Breast epithelium (tissue), 4 donors: ENCODE measurements at regions not wholly inside any gene's neighbourhood (a gene's known extent, or its start where the extent isn't known, plus 50 kb on each side); places are given as distances from the start of the nearest gene placed in this dataset.

ENCODE experiments used
- DNase-seq, 2 donors: peaks; one replicate each; pipeline ENCODE4 v3.0.0-alpha.2; 2019; ENCODE audit warnings: low spot score in 2 of 2
- H3K27ac ChIP-seq, 2 donors: fragments of 200-600 bp; sonication (generic) in 1 of 2; one replicate each; pipeline ENCODE4 v1.5.1; 2016 to 2019; ENCODE audit warnings: mild to moderate bottlenecking in 1 of 2
- H3K27me3 ChIP-seq, 2 donors: fragments of 200-600 bp; sonication (generic) in 1 of 2; one replicate each; pipeline versions ENCODE4 v1.5.1 to v1.6.0; 2017 to 2019; ENCODE audit warnings: control low read depth in 1 of 2, mild to moderate bottlenecking in 1 of 2
- H3K36me3 ChIP-seq: fragments of 200-600 bp; one replicate; pipeline ENCODE4 v1.5.1; 2019
- H3K4me1 ChIP-seq, 2 donors: fragments of 200-600 bp; sonication (generic); one replicate each; pipeline ENCODE4 v1.5.1; 2016 to 2019; ENCODE audit warnings: control low read depth in 1 of 2
- H3K4me3 ChIP-seq, 3 donors: fragments of 200-600 bp; sonication (generic); 1 replicate in 2 of 3; 2 replicates in 1 of 3; pipeline ENCODE4 v1.5.1; 2016 to 2019; ENCODE audit warnings: mild to moderate bottlenecking in 3 of 3, moderate library complexity in 2 of 3
- H3K9me3 ChIP-seq, 2 donors: fragments of 200-600 bp; sonication (generic) in 1 of 2; one replicate each; pipeline ENCODE4 v1.5.1; 2016 to 2019; ENCODE audit warnings: control low read depth in 1 of 2
- CTCF ChIP-seq, 3 donors: fragments of 450-650 bp; IDR thresholded peaks; one replicate each; pipeline ENCODE4 v1.5.1; 2016 to 2017; ENCODE audit warnings: antibody characterized with exemption in 3 of 3, mild to moderate bottlenecking in 3 of 3, moderate library complexity in 3 of 3
- POLR2A ChIP-seq: fragments of 450-650 bp; IDR thresholded peaks from one replicate; pipeline ENCODE4 v1.6.1; 2016; ENCODE audit warnings: antibody characterized with exemption, mild to moderate bottlenecking, moderate library complexity
- POLR2AphosphoS5 ChIP-seq, 3 donors: sonication (generic); formaldehyde crosslinking; IDR thresholded peaks; one replicate each; pipeline ENCODE4 v1.6.1; 2017; ENCODE audit warnings: antibody characterized with exemption in 3 of 3
- intact Hi-C: fragments of 100-400 bp; cut with DNase I; formaldehyde crosslinking; loops from one replicate; pipeline ENCODE4 v1.15.1; 2023; ENCODE audit warnings: low total_unique reads

DNA sequence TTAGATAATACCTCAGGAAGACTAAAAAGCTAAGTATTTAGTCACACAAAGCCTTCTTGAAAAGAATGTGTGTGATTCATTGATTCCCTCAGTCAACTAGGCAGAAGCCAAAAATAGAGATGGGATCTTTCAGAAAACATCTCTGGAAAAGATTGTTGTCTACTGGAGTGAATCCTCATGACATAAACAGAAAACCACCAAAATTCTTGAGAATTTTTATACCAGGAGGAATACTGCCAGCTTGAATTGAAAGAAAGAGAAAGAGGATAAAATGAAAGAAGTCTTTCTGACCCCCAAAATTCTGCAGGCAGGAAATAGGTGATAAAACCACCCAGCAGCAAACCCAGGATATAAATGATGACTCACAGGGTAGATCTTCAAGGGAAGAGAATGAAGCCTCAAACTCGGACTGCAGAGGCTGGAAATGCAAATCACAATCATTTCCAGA lies 363.1 kb upstream of the PLSCR5 start:
- no peak for TF ChIP-seq POLR2AphosphoS5 (IDR thresholded peaks at IDR 0.05)
- no peak for TF ChIP-seq CTCF (IDR thresholded peaks at IDR 0.05)
- no peak for TF ChIP-seq POLR2A
- no peak overlapping the region for H3K27ac ChIP-seq
- intact Hi-C loops: no loop called here
- no peaks in the 10 kb centered on the region for H3K27me3 ChIP-seq
- DNase-seq: no peak
- no peaks in the 10 kb centered on the region for H3K36me3 ChIP-seq
- H3K4me1 ChIP-seq: no peaks in the 10 kb centered on the region
- H3K9me3 ChIP-seq: no peaks in the 10 kb centered on the region
- no peak overlapping the region for H3K4me3 ChIP-seq

GRCh38 chr3:146967783-146968182 lies 362.6 kb upstream of the PLSCR5 start:
- H3K4me1 ChIP-seq: no peaks in the 10 kb centered on the region
- H3K27ac ChIP-seq: no peak overlapping the region
- DNase-seq: no peak
- H3K9me3 ChIP-seq: no peaks in the 10 kb centered on the region
- no peak overlapping the region for H3K4me3 ChIP-seq
- no peaks in the 10 kb centered on the region for H3K36me3 ChIP-seq
- H3K27me3 ChIP-seq: no peaks in the 10 kb centered on the region
- no peak for TF ChIP-seq POLR2A
- intact Hi-C loops: no loop called here

GRCh38 chr3:146966124-146966523 lies 361.0 kb upstream of the PLSCR5 start:
- intact Hi-C loops: no loop called here
- TF ChIP-seq CTCF (IDR thresholded peaks at IDR 0.05) (no peak), POLR2A (no peak), POLR2AphosphoS5 (IDR thresholded peaks at IDR 0.05) (no peak)
- no peak for DNase-seq

GRCh38 chr3:146953511-146953981 lies 348.4 kb upstream of the PLSCR5 start:
- no peak for DNase-seq
- Histone ChIP-seq H3K27ac (no peak overlapping the region), H3K9me3 (no peaks in the 10 kb centered on the region), H3K4me1 (no peaks in the 10 kb centered on the region), H3K4me3 (no peak overlapping the region), H3K27me3 (no peaks in the 10 kb centered on the region), H3K36me3 (no peaks in the 10 kb centered on the region)
- TF ChIP-seq CTCF (IDR thresholded peaks at IDR 0.05) (no peak), POLR2AphosphoS5 (IDR thresholded peaks at IDR 0.05) (no peak), POLR2A (no peak)
- intact Hi-C loops: no loop called here

More at GRCh38 chr3:146966124-146966523, 361.0 kb upstream of the PLSCR5 start:
- no peaks in the 10 kb centered on the region for H3K4me1 ChIP-seq
- H3K4me3 ChIP-seq: no peak overlapping the region
- H3K9me3 ChIP-seq: no peaks in the 10 kb centered on the region
- H3K27me3 ChIP-seq: no peaks in the 10 kb centered on the region
- no peak overlapping the region for H3K27ac ChIP-seq
- no peaks in the 10 kb centered on the region for H3K36me3 ChIP-seq

- no peaks in the 10 kb centered on the region for H3K4me1 ChIP-seq
- H3K27me3 ChIP-seq: no peaks in the 10 kb centered on the region
- intact Hi-C loops: no loop called here
- no peaks in the 10 kb centered on the region for H3K36me3 ChIP-seq
- no peak overlapping the region for H3K4me3 ChIP-seq
- no peak for DNase-seq
- no peaks in the 10 kb centered on the region for H3K9me3 ChIP-seq
- no peak overlapping the region for H3K27ac ChIP-seq
- TF ChIP-seq POLR2AphosphoS5 (IDR thresholded peaks at IDR 0.05): no peak
- no peak for TF ChIP-seq CTCF (IDR thresholded peaks at IDR 0.05)
- no peak for TF ChIP-seq POLR2A
Observed at GRCh38 chr3:146948985-146949384, 343.8 kb upstream of the PLSCR5 start.

- Histone ChIP-seq H3K4me1 (no peaks in the 10 kb centered on the region), H3K36me3 (no peaks in the 10 kb centered on the region), H3K9me3 (no peaks in the 10 kb centered on the region), H3K27me3 (no peaks in the 10 kb centered on the region), H3K27ac (no peak overlapping the region), H3K4me3 (no peak overlapping the region)
- intact Hi-C loops: no loop called here
- no peak for DNase-seq
- no peak for TF ChIP-seq POLR2A
Observed at GRCh38 chr3:146948186-146948585, 343.0 kb upstream of the PLSCR5 start.
